Left ventricle myocardium superior (tissue), 1 donor: ENCODE measurements at regions not wholly inside any gene's neighbourhood (a gene's known extent, or its start where the extent isn't known, plus 50 kb on each side); places are given as distances from the start of the nearest gene placed in this dataset.
"Not testable (repeated sequence)": the region's sequence is repeated elsewhere in the genome, so short reads cannot be mapped to it uniquely, and the experiment has no call there.

Experiments
- ATAC-seq: fragments of 200-7000 bp; cut with Tn5 transposase; one replicate; pipeline ENCODE4 v1.9.1; 2020; ENCODE audit warnings: mild to moderate bottlenecking, moderate library complexity
- DNase-seq: peaks from one replicate; pipeline ENCODE4 v3.0.0-alpha.2; 2020
- intact Hi-C: fragments of 100-400 bp; cut with micrococcal nuclease; formaldehyde crosslinking; loops from one replicate; pipeline ENCODE4 v1.11.0; 2022
- donor health status: DM: no; HTN: yes; CAD: no; lungs with severe emphysema.

DNA sequence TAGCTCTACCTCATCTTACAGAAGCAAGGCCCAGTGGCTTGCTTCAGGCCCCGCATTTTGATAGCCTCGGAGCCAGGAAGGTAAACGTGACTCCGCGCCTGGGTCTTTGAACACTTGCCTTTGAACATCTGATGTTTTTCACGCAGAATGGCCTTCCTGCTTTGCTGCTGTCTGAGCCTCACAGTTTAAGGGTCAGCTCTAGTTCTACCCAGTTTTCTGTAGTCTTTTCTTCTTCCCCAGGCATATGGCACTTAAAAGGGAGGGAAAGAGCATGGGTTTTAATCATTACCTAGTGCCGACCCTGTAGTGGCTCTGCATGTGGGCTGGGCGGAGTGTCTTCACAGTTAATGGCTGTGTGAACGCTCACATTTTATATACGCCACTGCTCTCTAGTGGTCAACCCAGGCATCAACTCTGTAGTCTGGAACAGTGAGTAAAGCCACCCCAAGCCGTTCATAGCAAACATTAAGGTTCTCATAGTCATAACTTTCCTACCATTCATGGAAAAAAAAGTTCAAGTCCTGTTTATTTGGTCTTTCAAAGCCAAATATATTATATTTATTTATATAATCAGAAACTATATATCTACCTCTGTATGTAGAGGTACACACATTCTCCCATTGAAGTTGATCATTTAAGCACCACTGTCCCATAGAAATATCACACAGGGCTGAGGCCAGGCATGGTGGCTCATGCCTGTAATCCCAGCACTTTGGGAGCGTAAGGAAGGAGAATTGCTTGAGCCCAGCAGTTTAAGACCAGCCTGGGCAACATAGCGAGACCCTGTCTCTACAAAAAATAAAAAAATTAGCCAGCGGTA lies 78.1 kb downstream of the IER5 start:
- peak; percentile 98 for ATAC-seq
- intact Hi-C loops, result loop anchor here (10.0 kb wide), 1 partner anchor 282 kb away; no protein-coding TSS in a partner anchor
- peak; percentile 57 for DNase-seq

DNA sequence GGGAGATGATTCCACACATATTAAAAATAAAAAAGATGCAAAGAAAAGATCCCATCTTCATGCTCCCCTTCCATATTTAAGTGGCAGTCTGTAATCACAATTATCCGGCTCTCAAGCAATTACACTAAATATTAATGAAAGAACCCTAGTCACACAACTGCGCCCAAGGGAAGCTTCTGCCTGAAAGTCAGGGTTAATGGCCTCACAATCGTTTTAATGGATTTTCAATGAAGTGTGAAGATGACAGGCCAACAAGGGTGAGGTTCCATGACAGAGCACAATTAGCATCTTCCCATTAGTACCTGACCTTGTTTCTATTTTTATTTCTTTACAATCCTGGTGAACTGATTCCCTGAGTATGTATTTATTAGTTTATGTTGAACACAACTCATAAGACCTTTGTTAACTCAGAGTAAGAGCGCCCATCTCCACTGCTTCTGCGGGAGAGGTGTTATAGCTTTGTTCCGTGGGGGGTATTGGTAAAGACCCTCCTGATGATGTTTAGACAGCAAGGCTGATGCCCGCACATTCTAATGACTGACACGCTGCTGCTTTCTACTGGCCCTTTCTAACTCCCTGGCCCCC lies 80.9 kb downstream of the IER5 start:
- no peak for ATAC-seq
- intact Hi-C loops, result loop anchor here (10.0 kb wide), 1 partner anchor 285 kb away; no protein-coding TSS in a partner anchor
- no peak for DNase-seq

DNA sequence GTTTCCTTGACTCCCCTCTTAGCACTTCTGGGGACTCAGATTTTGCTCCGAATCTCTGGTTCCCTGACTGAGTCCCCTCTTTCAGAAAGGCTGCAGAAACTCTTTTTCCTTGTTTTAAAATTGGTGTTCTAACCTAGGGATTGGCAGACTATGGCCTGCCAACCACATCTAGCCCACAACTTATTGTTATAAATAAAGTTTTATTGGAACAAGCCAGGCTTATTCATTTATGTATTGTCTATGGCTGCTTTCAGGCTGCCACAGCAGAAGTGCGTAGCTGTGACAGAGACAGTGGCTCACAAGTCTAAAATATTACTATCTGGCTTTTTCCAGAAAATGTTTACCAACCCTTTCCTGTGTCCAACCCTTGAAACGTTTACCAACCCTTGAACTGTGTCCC lies 81.7 kb downstream of the IER5 start:
- intact Hi-C loops, result no loop called here
- ATAC-seq, result no peak
- DNase-seq, result no peak

DNA sequence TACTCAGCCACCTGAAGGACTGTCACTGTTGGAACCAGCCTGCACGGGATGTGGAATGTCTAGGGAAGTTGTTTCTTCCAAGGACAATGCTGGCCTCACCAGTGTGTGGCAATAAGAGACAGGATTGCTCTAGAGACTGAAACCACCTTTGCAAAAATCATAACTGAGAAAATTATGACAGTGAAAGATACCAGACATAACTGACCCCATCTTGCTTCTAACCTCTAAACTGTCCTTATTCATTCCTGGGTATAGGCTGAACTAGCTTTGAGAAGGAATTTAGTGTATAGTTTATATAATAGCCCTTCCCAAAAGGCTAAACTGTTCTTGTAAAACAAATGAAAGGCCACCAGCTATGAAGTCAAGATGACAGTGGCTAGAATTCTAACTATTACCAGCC lies 83.6 kb downstream of the IER5 start:
- intact Hi-C loops, result no loop called here
- DNase-seq, result no peak
- ATAC-seq, result no peak

DNA sequence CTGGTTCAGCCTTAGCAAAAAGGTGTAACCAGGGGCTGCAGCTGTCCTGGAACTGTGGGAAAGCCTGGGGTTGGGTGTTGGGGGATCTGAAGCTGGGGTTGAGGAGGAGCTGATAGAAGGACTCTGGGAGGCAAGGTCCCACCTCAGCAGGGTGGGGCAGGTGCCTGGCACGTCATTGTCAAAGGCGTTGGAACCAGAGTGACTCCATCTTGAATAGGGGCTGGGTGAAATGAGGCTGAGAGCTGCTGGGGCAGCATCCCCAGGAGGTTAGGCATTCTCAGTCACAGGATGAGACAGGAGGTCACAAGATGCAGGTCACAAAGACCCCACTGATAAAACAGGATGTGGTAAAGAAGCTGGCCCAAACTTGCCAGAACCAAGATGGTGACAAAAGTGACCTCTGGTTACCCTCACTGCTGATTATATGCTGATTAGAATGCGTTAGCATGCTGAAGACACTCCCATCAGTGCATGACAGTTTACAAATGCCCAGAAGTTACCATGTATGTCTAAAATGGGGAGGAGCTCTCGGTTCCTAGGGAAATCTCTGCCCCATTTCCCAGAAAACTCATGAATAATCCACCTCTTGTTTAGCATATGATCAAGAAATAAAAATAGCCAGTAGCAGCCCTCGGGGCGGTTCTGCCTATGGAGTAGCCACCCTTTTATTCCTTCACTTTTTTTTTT lies 85.4 kb downstream of the IER5 start:
- intact Hi-C loops, result no loop called here
- ATAC-seq (no peak), DNase-seq (no peak)

- no peak for DNase-seq
- no peak for ATAC-seq
- intact Hi-C loops, result no loop called here
Observed at GRCh38 chr1:181174861-181175260, 86.4 kb downstream of the IER5 start.

GRCh38 chr1:181175356-181175910 lies 86.9 kb downstream of the IER5 start:
- ATAC-seq (no peak), DNase-seq (no peak)
- intact Hi-C loops, result no loop called here

- no peak for ATAC-seq
- no peak for DNase-seq
- intact Hi-C loops, result no loop called here
Observed at GRCh38 chr1:181175955-181176354, 87.5 kb downstream of the IER5 start.

DNA sequence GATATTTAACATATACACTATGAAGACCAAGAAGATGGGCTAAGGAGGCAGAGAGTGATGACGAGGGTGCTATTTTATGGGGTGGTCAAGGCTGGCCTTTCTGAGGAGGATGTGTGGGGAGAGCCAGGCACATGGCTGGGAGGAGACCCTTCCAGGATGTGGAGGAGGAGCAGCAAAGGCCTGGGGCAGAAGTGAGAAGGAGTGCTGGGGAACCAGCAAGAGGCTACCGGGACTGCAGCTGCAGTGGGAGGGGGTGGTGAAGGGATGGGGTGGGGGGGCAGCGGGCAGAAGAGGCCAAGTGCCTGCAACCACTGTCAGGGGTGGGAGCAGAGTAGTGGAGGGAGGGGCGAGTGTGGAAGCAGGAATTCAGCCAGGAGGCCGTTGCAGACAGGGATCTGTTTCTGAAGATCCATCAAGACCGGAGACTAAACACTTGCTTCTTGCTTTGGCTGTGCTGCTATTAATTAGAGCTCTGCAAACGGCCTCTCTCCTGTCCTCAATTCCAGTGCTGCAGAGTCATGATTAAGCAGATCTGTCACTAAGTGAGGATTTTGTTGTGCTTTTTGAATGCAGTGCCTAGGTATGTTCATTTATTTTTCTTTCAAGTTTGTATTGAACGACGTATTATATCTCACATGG lies 89.9 kb downstream of the IER5 start:
- ATAC-seq (no peak), DNase-seq (no peak)
- intact Hi-C loops, result no loop called here

DNA sequence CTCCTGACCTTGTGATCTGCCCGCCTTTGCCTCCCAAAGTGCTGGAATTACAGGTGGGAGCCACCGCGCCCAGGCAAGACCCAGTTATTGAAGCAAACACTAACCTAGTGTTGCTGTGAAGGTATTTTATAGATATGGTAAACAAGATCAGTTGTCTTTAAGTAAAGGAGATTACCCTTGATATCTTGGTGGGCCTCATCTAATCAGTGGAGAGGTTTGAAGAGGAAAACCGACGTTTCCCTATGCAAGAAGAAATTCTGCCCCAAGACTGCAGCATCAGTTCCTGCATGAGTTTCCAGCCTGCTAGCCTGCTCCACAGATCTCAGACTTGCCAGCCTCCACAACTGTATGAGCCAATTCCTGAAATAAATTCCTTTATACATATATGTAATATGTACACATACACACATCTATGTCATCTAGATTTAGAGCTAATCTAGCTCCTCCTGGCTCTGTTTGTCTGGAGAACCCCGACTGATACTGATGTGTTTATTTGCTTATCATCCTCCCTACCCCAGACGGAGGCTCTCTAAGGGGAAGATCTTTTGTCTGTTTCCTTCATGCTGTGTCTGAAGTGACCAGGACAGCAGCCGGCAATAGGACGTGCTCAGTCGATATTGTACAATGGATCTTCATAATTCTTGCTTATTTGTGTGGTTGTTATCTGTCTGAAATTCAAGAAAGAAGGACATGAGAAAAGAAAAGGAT lies 90.9 kb downstream of the IER5 start:
- intact Hi-C loops, result no loop called here
- no peak for DNase-seq
- peak; percentile 20 for ATAC-seq

- peak; percentile 88 for ATAC-seq
- intact Hi-C loops, result no loop called here
- DNase-seq, result peak; percentile 83
Observed at GRCh38 chr1:181179987-181180365, 91.5 kb downstream of the IER5 start.

DNA sequence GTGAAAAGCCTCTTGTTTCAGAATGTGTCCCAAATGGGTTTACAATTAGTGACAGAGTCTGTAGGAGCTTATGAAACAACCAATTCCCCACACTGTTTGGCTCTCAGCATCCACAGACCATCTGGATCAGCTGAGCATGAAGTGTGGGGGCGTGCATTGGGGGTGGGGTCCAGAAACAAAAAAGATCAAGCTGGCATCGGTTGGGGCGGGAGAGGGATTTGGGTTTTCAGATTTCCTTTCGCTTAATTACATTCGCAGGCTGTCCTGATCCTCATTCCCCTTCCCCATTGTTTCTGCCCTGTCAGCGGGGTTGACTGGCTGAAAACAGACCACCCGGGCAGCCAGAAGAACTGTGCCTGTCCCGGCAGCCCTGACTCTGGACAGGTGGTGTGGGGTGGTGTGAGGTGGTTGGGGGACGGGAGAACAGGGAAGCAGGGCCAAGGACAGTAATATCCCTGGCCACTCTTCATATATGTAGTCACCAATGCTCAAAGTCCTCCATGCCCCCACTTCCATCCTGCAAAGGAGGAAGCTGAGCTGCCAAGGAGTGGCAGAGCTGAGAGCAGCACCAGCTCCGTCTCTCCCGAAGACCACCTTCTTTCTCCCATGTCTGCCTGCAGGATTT lies 92.0 kb downstream of the IER5 start:
- ATAC-seq (peak; percentile 16), DNase-seq (no peak)
- intact Hi-C loops, result no loop called here

GRCh38 chr1:181181792-181182585 lies 93.5 kb downstream of the IER5 start:
- ATAC-seq (no peak), DNase-seq (no peak)
- intact Hi-C loops, result no loop called here

- intact Hi-C loops, result no loop called here
- no peak for ATAC-seq
- DNase-seq, result no peak
Observed at GRCh38 chr1:181184621-181185020, 96.1 kb downstream of the IER5 start.

DNA sequence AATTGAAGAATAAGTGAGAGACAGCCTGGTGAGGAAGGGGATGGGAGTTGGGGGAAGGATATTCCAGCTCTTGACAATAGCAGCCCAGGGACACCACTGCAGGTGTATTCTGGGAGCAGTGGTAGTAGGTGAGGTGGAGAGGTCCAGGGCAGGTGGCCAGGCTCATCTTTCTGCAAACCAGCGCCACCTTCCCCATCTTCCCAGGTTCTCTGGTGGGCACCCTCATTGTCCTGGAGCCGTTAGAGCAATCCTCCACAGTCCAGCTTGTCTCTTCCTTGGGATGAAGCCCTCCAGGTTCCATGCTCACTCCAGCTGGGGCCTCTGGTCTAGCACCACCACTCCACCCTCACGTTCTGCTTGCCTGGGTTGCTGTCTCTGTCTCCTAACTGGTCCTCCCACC lies 97.0 kb downstream of the IER5 start:
- no peak for ATAC-seq
- no peak for DNase-seq
- intact Hi-C loops, result no loop called here

GRCh38 chr1:181186133-181186532 lies 97.6 kb downstream of the IER5 start:
- intact Hi-C loops, ATAC-seq, DNase-seq: not testable (repeated sequence)

DNA sequence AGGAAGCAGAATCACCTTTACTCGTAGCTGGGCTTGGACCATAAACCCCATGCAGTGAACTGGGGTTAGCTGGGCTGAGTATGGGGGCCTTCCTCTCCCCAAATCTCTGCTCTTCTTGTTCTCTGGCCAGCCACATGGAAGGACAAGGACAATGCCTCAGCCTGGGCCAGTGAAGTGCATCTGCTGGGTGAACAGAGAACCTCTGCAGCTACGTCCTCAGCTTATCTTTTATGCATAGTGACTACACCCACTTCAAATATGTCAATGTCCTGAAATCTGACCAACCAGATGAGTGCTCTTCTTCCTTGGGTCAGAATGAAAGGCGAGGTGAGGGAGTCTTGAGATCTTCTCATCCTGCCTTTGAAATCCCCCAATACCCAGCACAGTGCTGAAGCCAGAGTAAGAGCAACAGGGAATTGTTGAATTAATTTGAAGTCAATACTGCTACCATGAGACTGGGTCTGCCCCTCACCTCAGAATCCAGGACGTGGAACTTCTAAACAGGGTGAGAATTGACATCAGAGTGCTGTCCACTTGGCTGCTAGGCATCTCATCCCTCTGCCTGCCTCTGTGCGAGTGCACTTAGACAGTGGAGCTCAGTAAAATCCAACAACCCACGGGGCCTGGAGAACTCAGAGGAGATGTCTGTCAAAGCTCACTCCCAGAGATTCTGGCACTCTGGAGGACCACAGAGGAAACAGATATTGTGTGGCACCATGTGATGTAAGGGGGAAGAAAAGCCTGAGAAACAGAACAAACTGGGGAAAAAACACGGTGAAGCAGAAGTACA lies 99.0 kb downstream of the IER5 start:
- ATAC-seq (no peak), DNase-seq (no peak)

More for the DNA sequence above, 99.0 kb downstream of the IER5 start:
- intact Hi-C loops, result no loop called here
